ENCODE measurements at regions not wholly inside any gene's neighbourhood (a gene's known extent, or its start where the extent isn't known, plus 50 kb on each side); places are given as distances from the start of the nearest gene placed in this dataset.

- Histone ChIP-seq H3K4me1 (replicated peaks; ENCODE audit: insufficient read depth) (no peaks in the 10 kb centered on the region), H3K79me2 (ENCODE audit: low read depth) (no peaks in the 10 kb centered on the region), H3F3A (ENCODE audit: insufficient read depth, low read depth) (no peaks in the 10 kb centered on the region), H3K4me3 (no peak overlapping the region), H3K36me3 (ENCODE audit: low read depth) (no peaks in the 10 kb centered on the region), H2AFZ (no peak overlapping the region), H3K4me2 (no peak overlapping the region), H3K9me2 (ENCODE audit: insufficient read depth) (no peaks in the 10 kb centered on the region), H4K20me1 (ENCODE audit: insufficient read depth) (no peaks in the 10 kb centered on the region), H3K27ac (no peak overlapping the region), H3K9me3 (ENCODE audit: insufficient read depth, low read depth) (0 out of 2 replicates have a peak, but pooled peaks cover 3% of the 10 kb centered on the region), H3K27me3 (ENCODE audit: insufficient read depth, low read depth) (peaks cover 81% of the 10 kb centered on the region)
- TF ChIP-seq EZH2 (IDR thresholded peaks at IDR 0.05; ENCODE audit: low read depth), result no peak
- TF ChIP-seq CTCF (conservative IDR thresholded peaks at IDR 0.05), result no peak
- CTCF ChIA-PET, result no interaction called here
- BruUV-seq (replicated peaks), result no TSS peak
- intact Hi-C loops (cut with micrococcal nuclease; ENCODE audit: unreplicated experiment), result no loop called here
- POLR2A ChIA-PET (ENCODE audit: unreplicated experiment), result no interaction called here
- no peak for DNase-seq
Measured at GRCh38 chr11:45597097-45597496, 68.3 kb downstream of the CHST1 start.

GRCh38 chr11:45596571-45596970 lies 68.9 kb downstream of the CHST1 start:
- DNase-seq, result no peak
- H3K9me2 ChIP-seq (ENCODE audit: insufficient read depth), result no peaks in the 10 kb centered on the region
- no peaks in the 10 kb centered on the region for H3K36me3 ChIP-seq (ENCODE audit: low read depth)
- H2AFZ ChIP-seq, result no peak overlapping the region
- intact Hi-C loops (cut with micrococcal nuclease; ENCODE audit: unreplicated experiment), result no loop called here
- no peaks in the 10 kb centered on the region for H3F3A ChIP-seq (ENCODE audit: insufficient read depth, low read depth)
- H3K79me2 ChIP-seq (ENCODE audit: low read depth), result no peaks in the 10 kb centered on the region
- H3K27ac ChIP-seq, result no peak overlapping the region
- no peak overlapping the region for H3K4me3 ChIP-seq
- no peak overlapping the region for H3K4me2 ChIP-seq
- TF ChIP-seq EZH2 (IDR thresholded peaks at IDR 0.05; ENCODE audit: low read depth) (no peak), CTCF (conservative IDR thresholded peaks at IDR 0.05) (no peak)
- no TSS peak for BruUV-seq (replicated peaks)
- H3K27me3 ChIP-seq (ENCODE audit: insufficient read depth, low read depth), result peaks cover 81% of the 10 kb centered on the region
- H4K20me1 ChIP-seq (ENCODE audit: insufficient read depth), result no peaks in the 10 kb centered on the region
- POLR2A ChIA-PET (ENCODE audit: unreplicated experiment), result no interaction called here
- no peaks in the 10 kb centered on the region for H3K4me1 ChIP-seq (replicated peaks; ENCODE audit: insufficient read depth)
- 0 out of 2 replicates have a peak, but pooled peaks cover 3% of the 10 kb centered on the region for H3K9me3 ChIP-seq (ENCODE audit: insufficient read depth, low read depth)
- CTCF ChIA-PET, result no interaction called here

- no peak for TF ChIP-seq EZH2 (IDR thresholded peaks at IDR 0.05; ENCODE audit: low read depth)
- TF ChIP-seq CTCF (conservative IDR thresholded peaks at IDR 0.05), result no peak
- peaks cover 69% of the 10 kb centered on the region for H3K27me3 ChIP-seq (ENCODE audit: insufficient read depth, low read depth)
- no peak overlapping the region for H2AFZ ChIP-seq
- CTCF ChIA-PET, result no interaction called here
- POLR2A ChIA-PET (ENCODE audit: unreplicated experiment), result no interaction called here
- H3F3A ChIP-seq (ENCODE audit: insufficient read depth, low read depth), result no peaks in the 10 kb centered on the region
- H3K9me3 ChIP-seq (ENCODE audit: insufficient read depth, low read depth), result no peaks in the 10 kb centered on the region
- H3K4me1 ChIP-seq (replicated peaks; ENCODE audit: insufficient read depth), result no peaks in the 10 kb centered on the region
- DNase-seq, result no peak
- intact Hi-C loops (cut with micrococcal nuclease; ENCODE audit: unreplicated experiment), result no loop called here
- no peaks in the 10 kb centered on the region for H3K36me3 ChIP-seq (ENCODE audit: low read depth)
- no peak overlapping the region for H3K27ac ChIP-seq
- no peaks in the 10 kb centered on the region for H3K79me2 ChIP-seq (ENCODE audit: low read depth)
- BruUV-seq (replicated peaks), result no TSS peak
- no peak overlapping the region for H3K4me2 ChIP-seq
- H3K9me2 ChIP-seq (ENCODE audit: insufficient read depth), result no peaks in the 10 kb centered on the region
- no peaks in the 10 kb centered on the region for H4K20me1 ChIP-seq (ENCODE audit: insufficient read depth)
- no peak overlapping the region for H3K4me3 ChIP-seq
Measured at GRCh38 chr11:45593992-45594391, 71.4 kb downstream of the CHST1 start.

Measured in PC-9 (cell line).